RKO (cell line): ENCODE measurements at regions not wholly inside any gene's neighbourhood (a gene's known extent, or its start where the extent isn't known, plus 50 kb on each side); places are given as distances from the start of the nearest gene placed in this dataset.
"Not testable (repeated sequence)": the region's sequence is repeated elsewhere in the genome, so short reads cannot be mapped to it uniquely, and the experiment has no call there.

Experiments
- DNase-seq: peaks from one replicate; pipeline ENCODE4 v3.0.0-alpha.2; 2016; ENCODE audit warnings: low spot score

GRCh38 chr6:3900744-3901336 lies 51.7 kb downstream of the FAM50B start:
- DNase-seq: no peak

DNA sequence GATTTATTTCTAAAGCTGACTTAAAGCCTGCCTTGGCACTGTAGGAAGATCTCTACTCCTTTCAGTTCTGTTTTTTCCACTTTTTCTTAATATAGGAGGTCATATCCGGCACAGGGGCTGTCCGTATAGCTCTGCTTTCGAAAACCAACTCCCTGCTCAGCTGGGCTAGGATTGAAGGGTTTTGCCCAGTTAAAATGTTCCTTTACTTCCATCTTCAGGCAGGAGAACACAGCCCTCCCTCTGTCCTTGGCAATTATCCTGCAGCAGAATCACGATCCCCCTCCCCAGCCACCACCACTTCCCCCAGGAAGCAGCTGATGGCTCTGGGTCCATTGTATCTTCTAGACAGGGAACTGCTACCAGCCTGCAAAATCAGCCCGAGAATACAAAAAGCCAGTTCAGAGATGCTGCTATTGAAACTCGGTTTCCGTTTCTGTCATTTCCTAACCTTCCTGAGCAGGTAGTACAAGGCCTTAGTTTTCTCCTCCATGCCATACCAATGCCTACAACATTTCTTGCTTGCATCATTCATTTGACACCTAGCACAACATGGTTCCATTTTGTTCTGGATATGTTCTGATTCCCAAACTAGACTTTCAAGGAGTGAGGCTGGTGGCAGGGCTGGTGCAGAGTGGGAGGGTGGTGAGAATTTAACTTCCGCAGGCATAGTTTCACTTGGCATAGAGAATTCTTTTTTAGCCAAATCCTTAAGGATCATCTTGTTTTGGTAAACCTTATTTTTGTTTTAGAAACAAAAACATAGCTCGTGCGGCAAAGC lies 53.9 kb downstream of the FAM50B start:
- no peak for DNase-seq

GRCh38 chr6:3904518-3904917 lies 55.3 kb downstream of the FAM50B start:
- DNase-seq: no peak

- no peak for DNase-seq
Observed at GRCh38 chr6:3905945-3906845, 57.0 kb downstream of the FAM50B start.

DNA sequence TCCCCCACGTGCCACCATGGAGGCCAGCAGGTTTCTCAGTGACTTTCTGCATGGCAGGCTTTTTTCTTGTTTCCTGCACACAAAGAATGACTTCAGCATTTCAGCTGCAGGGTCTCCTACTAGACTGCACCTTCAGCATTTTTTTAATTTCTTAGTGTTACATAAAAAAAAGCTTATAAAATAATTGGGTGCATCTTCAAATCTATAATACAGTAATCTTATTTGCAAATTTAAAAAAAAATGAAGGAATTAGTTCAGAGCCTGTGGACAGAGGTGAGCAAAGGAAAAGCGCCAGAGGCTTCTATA lies 57.6 kb downstream of the FAM50B start:
- no peak for DNase-seq

DNA sequence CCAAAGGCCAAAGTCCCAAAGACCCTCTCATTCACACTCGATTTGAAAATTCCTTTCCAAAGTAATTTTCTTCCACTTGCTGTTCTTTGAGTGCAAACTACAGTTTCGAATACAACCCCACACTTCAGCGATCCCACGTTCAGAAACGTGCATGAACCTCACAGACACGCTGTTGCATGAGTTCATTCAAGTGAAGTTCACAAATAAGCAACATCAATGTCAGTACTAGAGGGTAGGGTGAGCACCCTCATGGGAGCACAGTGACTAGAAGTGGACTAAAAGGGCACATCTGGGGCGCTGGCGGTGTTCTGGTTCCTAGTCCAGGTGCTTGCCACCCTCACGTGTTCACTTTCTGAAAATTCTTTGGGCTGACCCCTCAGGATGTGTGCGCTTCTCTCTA lies 59.0 kb downstream of the FAM50B start:
- no peak for DNase-seq

DNA sequence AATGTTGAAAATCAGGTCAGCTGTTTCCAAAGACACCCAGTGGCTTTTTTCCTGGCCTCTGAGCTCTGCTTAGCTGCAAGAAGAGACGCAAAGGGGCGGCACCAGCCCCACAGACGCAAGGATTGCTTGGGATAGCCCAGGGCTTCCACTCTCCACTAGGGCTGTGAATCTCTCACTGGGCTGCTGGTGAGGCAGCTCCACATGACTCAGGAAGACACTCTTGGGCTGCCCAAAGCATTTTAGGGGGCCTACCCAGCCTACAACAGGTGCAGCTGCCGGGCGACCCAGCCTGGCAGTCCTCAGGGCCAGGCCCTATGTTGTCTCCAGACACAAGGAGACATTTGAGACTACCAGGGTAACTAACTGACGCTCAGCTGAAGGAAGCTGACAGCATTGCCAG lies 59.8 kb downstream of the FAM50B start:
- no peak for DNase-seq

- DNase-seq: no peak
Observed at GRCh38 chr6:3910106-3910663, 61.0 kb downstream of the FAM50B start.

DNA sequence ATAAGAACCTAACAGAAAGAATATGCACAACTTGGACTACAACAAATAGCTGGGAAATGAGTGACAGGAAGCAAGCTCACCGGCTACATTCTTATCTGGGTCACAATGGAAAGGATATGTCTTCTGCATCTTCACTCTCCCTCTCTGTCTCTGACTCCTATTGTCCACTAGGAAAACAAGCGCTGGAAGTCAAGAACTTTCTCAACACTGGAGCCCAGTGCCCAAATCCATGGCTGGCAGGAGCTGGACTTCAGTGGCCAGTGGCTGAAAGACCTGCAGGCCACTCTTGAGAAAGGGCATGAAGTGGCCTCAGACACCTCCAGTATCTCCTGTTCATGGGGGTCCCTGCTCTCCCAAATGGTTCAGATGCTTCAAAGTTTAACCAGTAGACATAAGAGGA lies 62.0 kb downstream of the FAM50B start:
- DNase-seq: no peak

DNA sequence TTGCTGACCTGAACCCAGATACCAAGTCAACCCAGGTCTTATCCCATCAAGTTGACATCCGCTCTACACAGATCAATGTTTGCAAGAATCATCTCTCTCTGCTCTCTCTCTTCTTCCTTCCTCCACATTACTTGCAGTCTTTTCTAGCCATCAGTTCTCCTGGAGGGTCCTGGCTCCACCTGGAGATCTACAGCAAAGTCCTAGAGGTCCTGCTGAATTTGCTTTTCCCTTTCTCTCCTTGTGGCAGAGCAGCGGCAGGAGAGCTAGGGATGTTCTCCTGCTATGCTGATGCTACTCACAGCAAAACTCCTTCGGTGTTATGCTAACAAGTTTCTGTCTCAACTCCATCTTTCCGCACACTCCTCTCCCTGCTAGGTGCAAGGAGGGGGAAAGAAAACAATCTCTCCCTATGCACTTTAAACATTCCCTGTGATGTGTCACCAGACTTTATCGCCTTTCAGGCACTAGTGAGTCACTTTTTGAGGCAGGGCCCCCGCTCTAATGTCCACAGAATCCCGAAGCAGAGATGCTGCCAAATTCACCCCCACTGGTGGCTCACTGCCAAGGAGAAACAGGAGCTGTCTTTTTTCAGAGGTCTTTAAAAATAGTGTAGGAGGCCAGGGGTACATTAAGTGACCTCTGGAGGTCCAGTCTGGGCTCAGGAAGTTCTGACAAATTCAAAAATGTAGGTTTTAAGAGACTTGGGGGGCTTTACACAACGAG lies 62.6 kb downstream of the FAM50B start:
- DNase-seq: peak; percentile 67

DNA sequence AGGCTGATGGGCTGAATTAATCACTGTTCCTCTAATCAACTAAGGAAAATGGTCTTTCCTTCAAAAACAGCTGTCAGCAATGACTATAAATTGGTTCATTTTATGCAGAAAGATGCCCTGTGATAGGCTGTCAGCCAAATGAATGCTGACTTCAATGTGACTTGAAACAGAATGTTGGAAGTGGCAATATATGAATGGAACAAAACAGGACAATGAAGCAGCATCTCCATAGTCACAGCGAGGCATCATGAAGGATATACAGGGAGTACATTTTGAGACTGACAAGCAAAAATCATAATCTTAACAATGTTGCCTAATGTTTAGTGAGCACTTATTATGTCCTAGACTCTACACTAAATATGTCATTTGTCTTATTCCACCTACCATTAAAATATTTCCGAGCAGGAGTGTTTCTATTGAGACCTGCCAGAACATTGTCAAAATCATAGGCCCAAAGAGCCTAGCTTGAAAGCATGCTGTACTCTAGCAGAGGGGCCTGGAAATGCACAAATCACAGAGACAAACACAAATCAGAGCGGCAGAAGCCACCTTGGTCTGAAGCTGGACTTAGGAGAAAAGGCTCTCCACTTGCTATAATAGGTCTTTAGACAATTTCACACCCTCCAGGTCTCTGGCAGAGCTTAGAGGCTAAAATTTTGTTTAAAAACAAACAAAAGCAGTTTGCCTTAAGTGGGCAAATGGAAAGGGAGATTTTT lies 63.3 kb downstream of the FAM50B start:
- no peak for DNase-seq

- DNase-seq: peak; percentile 91
Observed at GRCh38 chr6:3913077-3913957, 64.1 kb downstream of the FAM50B start.

GRCh38 chr6:3913958-3914337 lies 64.8 kb downstream of the FAM50B start:
- no peak for DNase-seq

DNA sequence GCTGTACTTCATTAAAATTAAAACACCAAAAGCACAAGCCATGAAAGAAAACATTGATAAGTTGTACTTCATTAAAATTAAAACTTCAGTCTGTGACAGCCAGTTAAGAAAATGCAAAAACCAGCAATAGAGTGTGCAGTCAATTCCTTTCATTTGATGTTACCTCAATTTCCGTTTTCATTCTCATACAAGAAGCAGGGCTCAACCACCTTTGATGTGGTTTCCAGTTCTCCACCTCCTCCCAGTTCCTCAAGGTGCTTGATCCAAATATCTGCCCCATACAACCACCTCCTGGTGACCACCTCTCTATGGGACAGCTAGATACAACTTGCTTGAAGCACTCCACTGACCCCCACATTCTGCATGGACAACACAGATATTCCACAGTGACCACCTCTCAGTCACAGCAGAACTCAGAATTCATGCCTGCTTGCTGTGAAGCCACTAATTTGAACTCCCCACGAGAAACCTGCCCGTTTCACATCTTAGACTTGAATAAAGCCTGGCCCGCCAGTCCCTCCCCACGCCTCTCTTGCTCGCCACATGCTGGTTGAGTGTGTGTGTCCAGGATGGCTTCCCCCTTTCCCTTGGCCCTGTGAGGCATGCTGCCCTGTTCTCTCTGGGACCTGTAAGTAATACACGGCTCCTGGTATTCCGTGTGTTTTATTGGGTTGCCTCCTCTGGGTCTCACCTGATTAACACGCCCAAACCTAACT lies 66.1 kb downstream of the FAM50B start:
- no peak for DNase-seq

DNA sequence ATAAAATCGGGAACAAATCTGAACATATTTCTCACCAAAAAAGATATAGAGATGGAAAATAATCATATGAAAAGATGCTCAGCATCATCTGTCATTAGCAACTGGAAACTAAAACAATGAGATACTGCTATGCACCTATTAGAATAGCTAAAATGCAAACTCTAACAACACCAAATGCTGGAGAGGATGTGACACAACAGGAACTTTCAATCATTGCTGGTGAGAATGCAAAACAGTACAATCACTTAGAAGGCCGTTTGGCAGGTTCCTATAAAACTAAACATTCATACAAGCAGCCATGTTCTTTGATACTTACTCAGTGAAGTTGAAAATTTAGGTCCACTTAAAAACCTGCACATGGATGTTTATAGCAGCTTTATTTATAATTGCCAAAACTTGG lies 67.0 kb downstream of the FAM50B start:
- no peak for DNase-seq

GRCh38 chr6:3916749-3917148 lies 67.6 kb downstream of the FAM50B start:
- not testable (repeated sequence) for DNase-seq

GRCh38 chr6:3918469-3918868 lies 69.3 kb downstream of the FAM50B start:
- no peak for DNase-seq

- no peak for DNase-seq
Observed at GRCh38 chr6:3919130-3919628, 70.0 kb downstream of the FAM50B start.

DNA sequence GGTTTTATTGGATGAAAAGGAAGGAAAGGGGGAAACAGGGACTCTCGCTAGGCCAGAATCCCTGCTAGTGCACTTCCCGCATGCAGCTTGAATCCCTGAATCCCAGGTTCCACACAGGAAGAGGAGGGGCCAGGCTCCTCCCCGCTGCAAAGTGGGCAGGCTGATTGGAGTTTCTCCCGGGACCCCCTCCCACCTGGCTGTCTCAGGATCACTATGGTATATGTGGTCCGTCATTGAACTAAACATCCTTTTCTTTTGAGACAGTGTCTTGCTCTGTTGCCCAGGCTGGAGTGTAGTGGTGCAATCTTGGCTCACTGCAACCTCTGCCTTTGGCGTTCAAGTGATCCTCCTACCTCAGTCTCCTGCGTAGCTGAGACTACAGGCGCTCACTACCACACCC lies 70.7 kb downstream of the FAM50B start:
- no peak for DNase-seq

GRCh38 chr6:3920321-3920720 lies 71.1 kb downstream of the FAM50B start:
- DNase-seq: no peak
